CD4-positive, alpha-beta T cell (primary cell): ENCODE measurements at regions not wholly inside any gene's neighbourhood (a gene's known extent, or its start where the extent isn't known, plus 50 kb on each side); places are given as distances from the start of the nearest gene placed in this dataset.

Experiments
- ATAC-seq: fragments of 200-7000 bp; cut with Tn5 transposase; one replicate; pipeline ENCODE4 v1.10.0; 2022; ENCODE audit warnings: mild to moderate bottlenecking; ENCODE audit not compliant: poor library complexity
- CTCF ChIA-PET: fragments of 350-600 bp; sonication (Branson Sonifier 250); formaldehyde crosslinking; loops from one replicate; lab custom pipeline; 2021; ENCODE audit warnings: antibody characterized with exemption, inconsistent platforms; lab: Charles Lee
- POLR2A ChIA-PET: fragments of 350-600 bp; sonication (Branson Sonifier 250); formaldehyde crosslinking; loops from one replicate; lab custom pipeline; 2021; ENCODE audit warnings: antibody characterized with exemption, inconsistent platforms; lab: Charles Lee
- DNase-seq, 14 experiments: peaks; one replicate each; pipeline ENCODE4 v3.0.0-alpha.2; 2013 to 2020; ENCODE audit warnings: mixed read lengths in 2 of 14
- H3K27ac ChIP-seq, 2 donors: one replicate each; pipeline versions ENCODE4 v1.5.1 to v1.7.0; 2013; ENCODE audit warnings: low read length in 2 of 2, low read depth in 1 of 2, mild to moderate bottlenecking in 1 of 2
- H3K27me3 ChIP-seq, 2 experiments: 1 replicate in 1 of 2; 2 replicates in 1 of 2; pipeline versions ENCODE4 v1.6.1 to v1.7.0; 2013; ENCODE audit warnings: low read length in 2 of 2, control low read depth in 1 of 2, mild to moderate bottlenecking in 1 of 2, moderate library complexity in 1 of 2; ENCODE audit not compliant: insufficient read depth in 2 of 2, control insufficient read depth in 1 of 2
- H3K36me3 ChIP-seq: one replicate; pipeline ENCODE4 v1.6.1; 2013; ENCODE audit warnings: low read length, control low read depth; ENCODE audit not compliant: insufficient read depth
- H3K4me1 ChIP-seq: one replicate; pipeline ENCODE4 v1.6.1; 2013; ENCODE audit warnings: low read length, control low read depth; ENCODE audit not compliant: insufficient read depth
- H3K4me3 ChIP-seq: one replicate; pipeline ENCODE4 v1.5.1; 2013; ENCODE audit warnings: mild to moderate bottlenecking, low read length, moderate library complexity
- H3K9me3 ChIP-seq, 2 experiments: 1 replicate in 1 of 2; 2 replicates in 1 of 2; pipeline versions ENCODE4 v1.6.1 to v1.7.0; 2013; ENCODE audit warnings: low read length in 2 of 2, mild to moderate bottlenecking in 2 of 2, control low read depth in 1 of 2, moderate library complexity in 1 of 2; ENCODE audit not compliant: control insufficient read depth in 1 of 2, insufficient read depth in 1 of 2
- H3K27ac Mint-ChIP-seq: one replicate; pipeline ENCODE4 v1.8.0; 2020; ENCODE audit warnings: mixed read lengths
- H3K27me3 Mint-ChIP-seq: one replicate; pipeline ENCODE4 v1.8.0; 2021; ENCODE audit warnings: mixed read lengths
- H3K36me3 Mint-ChIP-seq: one replicate; pipeline ENCODE4 v1.8.0; 2021; ENCODE audit warnings: low read depth, mixed read lengths
- H3K4me1 Mint-ChIP-seq: one replicate; pipeline ENCODE4 v1.8.0; 2021; ENCODE audit warnings: low read depth, mixed read lengths
- H3K4me3 Mint-ChIP-seq: one replicate; pipeline ENCODE4 v1.8.0; 2020; ENCODE audit warnings: mild to moderate bottlenecking, mixed read lengths
- H3K9me3 Mint-ChIP-seq: one replicate; pipeline ENCODE4 v1.8.0; 2020; ENCODE audit warnings: mixed read lengths
- CTCF ChIP-seq: fragments of 200-600 bp; IDR thresholded peaks from one replicate; pipeline ENCODE4 v1.8.0; 2022; ENCODE audit warnings: antibody characterized with exemption, mild to moderate bottlenecking
- intact Hi-C, 2 experiments: fragments of 100-400 bp; cut with DNase I in 1 of 2; cut with micrococcal nuclease in 1 of 2; formaldehyde crosslinking; loops; one replicate each; pipeline versions ENCODE4 v1.15.1 to v1.9.0; 2023 to 2025; cut with DNase I, micrococcal nuclease

DNA sequence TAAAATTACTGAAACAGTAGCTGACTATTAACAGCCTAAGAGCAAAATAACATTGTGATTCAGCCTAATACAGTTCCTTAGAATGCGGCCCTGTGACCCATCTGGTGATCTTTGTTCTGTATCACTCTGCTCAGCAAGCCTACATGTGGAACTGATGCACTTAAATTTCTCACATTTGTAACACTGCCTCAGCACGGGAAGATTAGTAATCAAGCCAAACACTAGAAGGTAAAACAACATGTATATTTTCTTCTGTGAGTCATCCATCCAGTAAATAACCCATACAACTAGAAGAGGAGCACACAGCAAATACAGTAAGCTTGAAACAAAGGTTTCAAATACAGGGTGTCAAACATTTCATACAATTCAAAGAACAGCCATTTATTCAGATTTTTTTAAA lies 189.7 kb upstream of the NOX3 start:
- Mint-ChIP-seq H3K4me3 (no peak overlapping the region), H3K27ac (no peak overlapping the region), H3K36me3 (no peaks in the 10 kb centered on the region), H3K4me1 (peaks cover 8% of the 10 kb centered on the region), H3K9me3 (peaks cover 3% of the 10 kb centered on the region), H3K27me3 (no peaks in the 10 kb centered on the region)
- ChIA-PET POLR2A (no interaction called here), CTCF (no interaction called here)
- DNase-seq (no peak), ATAC-seq (no peak)
- no peak overlapping the region for H3K27ac ChIP-seq
- no peak for TF ChIP-seq CTCF
- H3K36me3 ChIP-seq = no peaks in the 10 kb centered on the region
- H3K9me3 ChIP-seq = peaks cover 0 to 7% of the 10 kb centered on the region in 2 experiments
- H3K4me1 ChIP-seq = no peaks in the 10 kb centered on the region
- no peak overlapping the region for H3K4me3 ChIP-seq
- no peaks in the 10 kb centered on the region for H3K27me3 ChIP-seq
- intact Hi-C loops = no loop called here

DNA sequence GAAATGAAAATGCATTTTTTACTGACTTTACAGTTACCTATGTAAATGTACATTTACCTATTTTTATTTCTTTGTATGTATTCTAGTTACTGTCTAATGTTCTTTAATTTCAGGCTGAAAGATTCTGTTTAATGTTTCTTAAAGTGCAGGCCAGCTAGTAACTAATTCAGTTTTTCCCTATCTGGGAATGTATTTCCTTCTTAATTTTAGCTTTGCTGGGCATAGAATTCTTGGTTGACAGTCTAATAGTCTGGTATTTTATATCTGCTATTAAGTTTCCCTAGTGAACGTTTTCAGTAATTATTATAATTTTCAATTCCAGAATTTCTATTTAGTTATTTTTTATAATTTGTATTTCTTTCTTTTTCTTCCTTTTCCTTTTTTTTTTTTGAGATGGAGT lies 186.0 kb upstream of the NOX3 start:
- POLR2A ChIA-PET = no interaction called here
- no peak overlapping the region for H3K4me3 Mint-ChIP-seq
- no peak for TF ChIP-seq CTCF

GRCh38 chr6:155638200-155638599 lies 182.6 kb upstream of the NOX3 start:
- POLR2A ChIA-PET = no interaction called here
- DNase-seq (no peak), ATAC-seq (no peak)
- Mint-ChIP-seq H3K4me3 (no peak overlapping the region), H3K27me3 (no peaks in the 10 kb centered on the region), H3K9me3 (peaks cover 3% of the 10 kb centered on the region), H3K4me1 (no peaks in the 10 kb centered on the region), H3K36me3 (no peaks in the 10 kb centered on the region), H3K27ac (no peak overlapping the region)
- Histone ChIP-seq H3K9me3 (peaks cover 0 to 7% of the 10 kb centered on the region in 2 experiments), H3K36me3 (no peaks in the 10 kb centered on the region), H3K4me1 (no peaks in the 10 kb centered on the region), H3K4me3 (no peak overlapping the region), H3K27me3 (no peaks in the 10 kb centered on the region), H3K27ac (no peak overlapping the region)
- no peak for TF ChIP-seq CTCF
- intact Hi-C loops = no loop called here
- CTCF ChIA-PET = no interaction called here

More for the DNA sequence above, 186.0 kb upstream of the NOX3 start:
- CTCF ChIA-PET = no interaction called here
- no peaks in the 10 kb centered on the region for H3K4me1 ChIP-seq
- H3K9me3 Mint-ChIP-seq = peaks cover 3% of the 10 kb centered on the region
- peaks cover 0 to 7% of the 10 kb centered on the region in 2 experiments for H3K9me3 ChIP-seq
- no peaks in the 10 kb centered on the region for H3K4me1 Mint-ChIP-seq
- H3K27me3 Mint-ChIP-seq = no peaks in the 10 kb centered on the region
- no peak overlapping the region for H3K4me3 ChIP-seq
- no peaks in the 10 kb centered on the region for H3K27me3 ChIP-seq
- no peaks in the 10 kb centered on the region for H3K36me3 ChIP-seq
- H3K36me3 Mint-ChIP-seq = no peaks in the 10 kb centered on the region
- no peak overlapping the region for H3K27ac Mint-ChIP-seq
- no peak for DNase-seq
- intact Hi-C loops = no loop called here
- no peak for ATAC-seq
- no peak overlapping the region for H3K27ac ChIP-seq
